Kidney epithelial cell (primary cell): ENCODE measurements at regions not wholly inside any gene's neighbourhood (a gene's known extent, or its start where the extent isn't known, plus 50 kb on each side); places are given as distances from the start of the nearest gene placed in this dataset.

Experiments
- DNase-seq: peaks from one replicate; pipeline ENCODE4 v3.0.0-alpha.2; 2010; ENCODE audit warnings: low read depth
- H3K27me3 ChIP-seq: 2 replicates; pipeline ENCODE4 v1.6.0; 2011; ENCODE audit warnings: low read length; ENCODE audit not compliant: control insufficient read depth, insufficient read depth
- H3K36me3 ChIP-seq: 2 replicates; pipeline ENCODE4 v1.5.1; 2011; ENCODE audit warnings: low read length; ENCODE audit not compliant: control insufficient read depth, insufficient read depth
- H3K4me3 ChIP-seq: 2 replicates; pipeline ENCODE4 v1.5.1; 2011; ENCODE audit warnings: low read depth, mild to moderate bottlenecking, control low read depth, low read length
- CTCF ChIP-seq: IDR thresholded peaks from 2 replicates; pipeline ENCODE4 v1.5.1; 2011; ENCODE audit warnings: mild to moderate bottlenecking, moderate library complexity, low read length, control low read depth, inconsistent platforms; ENCODE audit not compliant: insufficient read depth, poor library complexity, severe bottlenecking

GRCh38 chr4:143026459-143027170, 158.1 kb upstream of the USP38 start:
- TF ChIP-seq CTCF = no peak
- H3K27me3 ChIP-seq = no peaks in the 10 kb centered on the region
- DNase-seq = no peak
- H3K36me3 ChIP-seq = no peaks in the 10 kb centered on the region
- no peak overlapping the region for H3K4me3 ChIP-seq

GRCh38 chr4:143035661-143036060, 149.1 kb upstream of the USP38 start:
- Histone ChIP-seq H3K4me3 (no peak overlapping the region), H3K36me3 (no peaks in the 10 kb centered on the region), H3K27me3 (no peaks in the 10 kb centered on the region)
- DNase-seq = no peak
- no peak for TF ChIP-seq CTCF

- Histone ChIP-seq H3K4me3 (no peak overlapping the region), H3K27me3 (no peaks in the 10 kb centered on the region), H3K36me3 (no peaks in the 10 kb centered on the region)
- DNase-seq = no peak
- no peak for TF ChIP-seq CTCF
Observed at GRCh38 chr4:143036443-143036842, 148.3 kb upstream of the USP38 start.

GRCh38 chr4:143046454-143046853, 138.3 kb upstream of the USP38 start:
- no peaks in the 10 kb centered on the region for H3K36me3 ChIP-seq
- no peak for TF ChIP-seq CTCF
- DNase-seq = no peak
- no peaks in the 10 kb centered on the region for H3K27me3 ChIP-seq
- no peak overlapping the region for H3K4me3 ChIP-seq

- Histone ChIP-seq H3K27me3 (no peaks in the 10 kb centered on the region), H3K4me3 (no peak overlapping the region), H3K36me3 (no peaks in the 10 kb centered on the region)
- DNase-seq = no peak
- TF ChIP-seq CTCF = no peak
Observed at GRCh38 chr4:143046906-143047305, 137.8 kb upstream of the USP38 start.

GRCh38 chr4:143054971-143055370, 129.7 kb upstream of the USP38 start:
- TF ChIP-seq CTCF = no peak
- no peak overlapping the region for H3K4me3 ChIP-seq
- no peak for DNase-seq
- no peaks in the 10 kb centered on the region for H3K27me3 ChIP-seq
- no peaks in the 10 kb centered on the region for H3K36me3 ChIP-seq
